IgD-negative memory B cell (primary cell): ENCODE measurements at regions not wholly inside any gene's neighbourhood (a gene's known extent, or its start where the extent isn't known, plus 50 kb on each side); places are given as distances from the start of the nearest gene placed in this dataset.

Experiments used
- H3K27ac Mint-ChIP-seq, 3 donors: one replicate each; pipeline ENCODE4 v1.8.0; 2020 to 2022; ENCODE audit warnings: mild to moderate bottlenecking in 3 of 3, mixed read lengths in 3 of 3, moderate library complexity in 1 of 3
- H3K27me3 Mint-ChIP-seq: one replicate; pipeline ENCODE4 v1.8.0; 2021; ENCODE audit warnings: mixed read lengths
- H3K36me3 Mint-ChIP-seq: one replicate; pipeline ENCODE4 v1.8.0; 2020; ENCODE audit warnings: mild to moderate bottlenecking, mixed read lengths
- H3K4me1 Mint-ChIP-seq, 3 donors: one replicate each; pipeline ENCODE4 v1.8.0; 2020 to 2022; ENCODE audit warnings: mixed read lengths in 3 of 3, mild to moderate bottlenecking in 1 of 3
- H3K4me3 Mint-ChIP-seq, 4 donors: one replicate each; pipeline ENCODE4 v1.8.0; 2020 to 2022; ENCODE audit warnings: mild to moderate bottlenecking in 4 of 4, mixed read lengths in 4 of 4, moderate library complexity in 3 of 4
- H3K9me3 Mint-ChIP-seq, 3 donors: one replicate each; pipeline ENCODE4 v1.8.0; 2020 to 2021; ENCODE audit warnings: mixed read lengths in 3 of 3, mild to moderate bottlenecking in 1 of 3

DNA sequence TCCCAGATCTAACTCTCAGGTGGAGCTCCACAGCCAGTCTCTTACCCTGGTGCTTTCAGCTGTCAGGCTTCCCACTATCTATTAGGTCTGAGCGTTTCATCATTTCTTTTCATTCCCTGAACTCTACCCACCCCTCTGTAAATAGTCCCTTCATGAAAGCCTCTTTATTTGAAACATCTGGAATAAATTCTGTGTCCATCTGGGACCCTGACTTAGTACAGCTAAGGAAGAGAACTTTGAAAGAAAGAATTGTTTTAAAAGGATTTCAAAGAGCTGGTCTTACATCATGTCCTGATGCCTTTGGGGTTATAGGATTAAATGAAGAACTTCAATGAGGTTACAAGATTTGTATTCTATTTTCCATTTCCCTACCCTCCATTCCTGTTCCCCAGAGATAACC, 388.5 kb upstream of the CA10 start:
- H3K9me3 Mint-ChIP-seq, result peaks cover 2 to 10% (median 4%) of the 10 kb centered on the region in 3 donors
- no peak overlapping the region for H3K27ac Mint-ChIP-seq
- no peaks in the 10 kb centered on the region for H3K36me3 Mint-ChIP-seq
- no peak overlapping the region for H3K4me3 Mint-ChIP-seq
- H3K4me1 Mint-ChIP-seq, result no peaks in the 10 kb centered on the region
- no peaks in the 10 kb centered on the region for H3K27me3 Mint-ChIP-seq

DNA sequence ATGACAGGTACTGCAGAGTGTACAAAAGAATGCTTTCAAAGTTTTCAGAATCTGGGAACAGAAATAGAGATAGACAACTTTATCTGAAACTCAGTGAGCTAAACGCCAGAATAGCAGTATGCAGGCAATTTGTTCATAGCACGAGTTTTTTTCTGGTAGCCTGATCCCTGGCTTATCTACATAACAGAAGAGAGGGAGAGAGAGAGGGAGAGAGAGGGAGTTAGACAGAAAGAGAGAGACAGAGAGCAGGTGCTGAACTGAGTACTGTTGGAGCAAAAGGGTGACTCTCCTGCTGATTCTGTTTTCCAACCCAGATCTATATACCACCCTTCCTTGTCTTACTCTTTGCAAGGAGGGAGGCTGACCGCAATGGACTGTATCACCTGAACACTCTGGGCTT, 388.0 kb upstream of the CA10 start:
- no peaks in the 10 kb centered on the region for H3K4me1 Mint-ChIP-seq
- no peaks in the 10 kb centered on the region for H3K27me3 Mint-ChIP-seq
- peaks cover 1 to 10% (median 3%) of the 10 kb centered on the region in 3 donors for H3K9me3 Mint-ChIP-seq
- H3K4me3 Mint-ChIP-seq, result no peak overlapping the region
- H3K36me3 Mint-ChIP-seq, result no peaks in the 10 kb centered on the region
- H3K27ac Mint-ChIP-seq, result no peak overlapping the region

DNA sequence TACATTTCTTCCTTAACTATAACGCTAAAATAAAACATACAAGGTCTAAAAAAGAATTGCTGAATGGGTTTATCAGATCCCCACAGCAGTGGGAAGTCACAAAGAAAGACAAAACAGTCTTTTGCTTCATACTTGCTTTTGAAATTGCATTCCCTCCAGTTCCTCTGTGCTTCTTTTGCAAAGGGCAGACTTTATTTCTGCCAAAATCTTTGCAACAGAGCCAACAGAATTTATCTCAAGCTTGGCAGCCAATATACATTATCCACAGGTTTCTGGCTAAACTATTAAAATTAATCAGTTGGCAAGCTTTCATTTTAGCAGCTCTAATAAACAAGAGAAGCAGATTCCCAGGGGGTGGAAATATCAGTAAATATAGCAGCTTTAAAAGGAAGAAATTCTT, 378.9 kb upstream of the CA10 start:
- Mint-ChIP-seq H3K4me3 (no peak overlapping the region), H3K9me3 (peaks cover 2 to 6% (median 6%) of the 10 kb centered on the region in 3 donors), H3K36me3 (no peaks in the 10 kb centered on the region), H3K27me3 (no peaks in the 10 kb centered on the region), H3K4me1 (no peaks in the 10 kb centered on the region), H3K27ac (no peak overlapping the region)

DNA sequence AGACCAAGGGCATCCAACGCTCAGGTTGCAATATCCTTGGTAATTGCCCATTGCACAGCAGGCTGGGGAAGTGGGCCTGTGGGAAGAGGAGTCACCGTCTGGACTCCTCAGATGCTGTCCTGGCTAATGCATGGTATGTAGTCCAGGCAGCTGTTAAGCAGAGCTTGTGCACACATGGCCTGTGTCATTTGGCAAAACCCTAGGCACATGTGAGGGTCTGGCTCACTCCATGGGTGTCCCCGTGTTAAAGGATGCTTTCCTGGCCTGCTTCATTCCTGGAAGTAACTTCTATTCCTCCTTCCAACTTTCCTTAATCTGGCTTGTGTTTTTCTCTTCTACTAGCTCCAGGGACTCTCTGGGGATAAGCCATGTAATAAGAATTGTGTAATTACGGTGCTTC, 378.0 kb upstream of the CA10 start:
- Mint-ChIP-seq H3K36me3 (no peaks in the 10 kb centered on the region), H3K9me3 (peaks cover 2 to 6% (median 4%) of the 10 kb centered on the region in 3 donors), H3K4me1 (no peaks in the 10 kb centered on the region), H3K4me3 (no peak overlapping the region), H3K27me3 (no peaks in the 10 kb centered on the region), H3K27ac (no peak overlapping the region)

DNA sequence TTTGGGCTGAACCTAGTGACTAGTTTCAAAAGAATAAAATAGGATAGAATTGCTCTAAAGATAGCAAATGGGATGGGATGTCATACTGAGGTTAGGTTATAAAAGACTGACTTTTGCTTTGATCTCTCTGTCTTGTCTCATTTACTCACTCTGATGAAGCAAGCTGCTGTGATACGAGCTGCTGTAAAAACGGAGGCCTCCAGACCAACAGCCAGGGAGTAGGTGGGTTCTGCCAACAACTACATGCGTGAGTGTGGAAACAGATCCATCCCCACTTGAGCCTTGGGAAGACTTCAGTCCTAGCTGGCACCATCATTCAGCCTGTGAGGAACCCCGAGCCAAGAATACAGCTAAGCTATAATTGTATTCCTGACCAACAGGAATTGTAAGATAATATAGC, 373.9 kb upstream of the CA10 start:
- no peak overlapping the region for H3K27ac Mint-ChIP-seq
- H3K27me3 Mint-ChIP-seq, result no peaks in the 10 kb centered on the region
- H3K4me3 Mint-ChIP-seq, result no peak overlapping the region
- H3K9me3 Mint-ChIP-seq, result peaks cover 0 to 2% (median 1%) of the 10 kb centered on the region in 3 donors
- no peaks in the 10 kb centered on the region for H3K4me1 Mint-ChIP-seq
- H3K36me3 Mint-ChIP-seq, result no peaks in the 10 kb centered on the region

DNA sequence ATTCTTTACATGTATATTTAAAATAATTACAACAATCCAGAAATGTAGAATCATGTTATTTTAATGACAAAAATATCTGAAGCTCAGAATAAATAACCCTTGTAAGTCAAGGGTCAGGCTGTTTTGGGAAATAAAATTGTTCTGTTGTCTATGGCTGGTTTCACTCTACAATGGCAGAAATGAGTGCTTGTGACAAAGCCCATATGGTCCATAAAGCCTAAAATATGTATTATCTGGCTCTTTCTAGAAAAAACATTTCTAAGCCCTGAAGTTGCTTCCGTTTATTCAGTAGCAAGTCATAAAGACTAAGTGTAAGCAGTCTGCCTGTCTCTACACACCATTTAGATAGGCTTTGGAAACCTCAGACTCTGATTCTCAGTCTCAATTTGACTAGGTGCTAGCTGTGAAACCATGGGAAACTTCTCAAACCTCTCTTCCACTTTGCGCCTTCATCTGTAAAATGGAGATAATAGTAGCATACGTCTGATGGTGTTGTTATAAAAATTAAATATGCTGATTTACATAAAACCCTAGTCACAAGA, 365.7 kb upstream of the CA10 start:
- H3K27me3 Mint-ChIP-seq, result no peaks in the 10 kb centered on the region
- H3K27ac Mint-ChIP-seq, result no peak overlapping the region
- H3K36me3 Mint-ChIP-seq, result no peaks in the 10 kb centered on the region
- H3K9me3 Mint-ChIP-seq, result peaks cover 2 to 13% (median 2%) of the 10 kb centered on the region in 3 donors
- H3K4me3 Mint-ChIP-seq, result no peak overlapping the region
- no peaks in the 10 kb centered on the region for H3K4me1 Mint-ChIP-seq

DNA sequence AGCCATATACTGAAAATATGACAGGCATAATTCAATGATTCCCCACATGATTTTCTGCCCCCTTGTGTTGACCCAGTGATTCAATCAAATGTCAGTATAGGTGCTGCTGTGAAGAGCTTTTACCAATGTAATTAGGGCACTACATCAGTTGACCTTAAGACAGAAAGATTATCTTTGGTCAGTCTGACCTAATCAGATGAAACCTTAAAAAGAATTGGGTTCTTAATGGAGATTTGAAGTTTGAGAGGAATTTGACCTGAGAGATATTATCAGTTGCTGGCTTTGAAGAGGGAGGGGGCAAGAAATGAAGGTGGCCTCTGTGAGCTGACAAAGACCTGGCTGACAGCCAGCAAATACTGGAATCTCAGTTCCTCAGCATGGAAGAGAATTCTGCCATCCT, 358.7 kb upstream of the CA10 start:
- Mint-ChIP-seq H3K27me3 (no peaks in the 10 kb centered on the region), H3K36me3 (no peaks in the 10 kb centered on the region), H3K4me3 (no peak overlapping the region), H3K27ac (no peak overlapping the region), H3K9me3 (peaks cover 0 to 3% (median 2%) of the 10 kb centered on the region in 3 donors), H3K4me1 (no peaks in the 10 kb centered on the region)

DNA sequence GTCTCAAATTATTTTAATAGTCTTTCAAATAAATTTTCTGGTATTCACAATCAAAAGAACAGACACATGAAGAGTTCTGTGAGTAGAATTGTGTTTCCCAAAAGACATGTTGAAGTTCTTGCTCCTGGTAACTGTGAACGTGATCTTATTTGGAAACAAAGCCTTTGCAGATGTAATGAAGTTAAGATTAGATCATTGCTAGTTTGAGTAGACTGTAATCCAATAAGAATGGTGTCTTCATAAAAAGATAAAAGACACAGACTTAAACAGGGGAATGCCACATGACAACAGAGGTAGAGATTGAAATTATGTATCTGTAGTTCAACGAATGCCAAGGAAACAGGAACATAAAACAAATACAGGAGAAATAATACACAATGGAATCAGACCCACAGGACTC, 357.4 kb upstream of the CA10 start:
- no peak overlapping the region for H3K4me3 Mint-ChIP-seq
- H3K4me1 Mint-ChIP-seq, result no peaks in the 10 kb centered on the region
- H3K36me3 Mint-ChIP-seq, result no peaks in the 10 kb centered on the region
- H3K9me3 Mint-ChIP-seq, result peaks cover 0 to 8% (median 2%) of the 10 kb centered on the region in 3 donors
- no peak overlapping the region for H3K27ac Mint-ChIP-seq
- no peaks in the 10 kb centered on the region for H3K27me3 Mint-ChIP-seq

DNA sequence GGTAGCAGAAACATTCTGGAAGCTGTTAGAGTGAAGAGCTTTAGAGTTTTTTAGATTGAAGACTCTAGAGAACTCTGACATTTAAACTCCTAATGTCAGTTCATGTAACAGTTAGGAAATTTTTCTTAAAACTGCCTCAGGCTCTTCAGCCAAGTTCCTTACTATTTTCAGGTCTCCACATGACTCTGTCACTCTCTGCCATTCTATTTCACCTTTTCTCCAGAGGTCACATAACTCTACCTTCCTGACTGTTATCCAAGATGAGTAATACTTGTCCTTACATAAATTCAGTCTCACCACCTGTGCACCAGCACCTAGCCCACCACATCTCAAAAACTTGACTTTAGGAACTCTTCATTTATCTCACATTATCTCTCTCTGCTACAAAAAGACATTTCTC, 347.1 kb upstream of the CA10 start:
- H3K27me3 Mint-ChIP-seq, result no peaks in the 10 kb centered on the region
- H3K4me1 Mint-ChIP-seq, result no peaks in the 10 kb centered on the region
- no peak overlapping the region for H3K27ac Mint-ChIP-seq
- peaks cover 0 to 14% (median 3%) of the 10 kb centered on the region in 3 donors for H3K9me3 Mint-ChIP-seq
- no peak overlapping the region for H3K4me3 Mint-ChIP-seq
- H3K36me3 Mint-ChIP-seq, result no peaks in the 10 kb centered on the region

DNA sequence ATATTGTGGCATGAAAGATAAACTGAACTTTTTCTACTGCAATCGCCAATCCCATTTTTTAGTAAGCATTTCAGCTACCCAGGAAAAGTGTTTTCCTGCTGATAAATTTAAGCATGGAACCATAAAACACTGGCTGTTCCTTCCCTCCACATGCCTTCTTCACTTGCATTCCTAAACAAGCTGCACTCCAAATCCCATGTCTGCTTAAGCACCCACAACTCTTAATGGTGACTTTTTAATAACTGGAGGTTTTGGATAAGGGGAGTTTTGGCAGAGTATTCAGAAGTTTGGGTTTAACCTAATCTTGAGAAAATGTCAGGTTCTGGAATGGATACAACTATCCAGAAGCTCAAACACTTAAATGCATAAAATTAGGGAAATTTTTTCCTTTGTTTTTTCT, 345.6 kb upstream of the CA10 start:
- Mint-ChIP-seq H3K27ac (no peak overlapping the region), H3K27me3 (no peaks in the 10 kb centered on the region)

DNA sequence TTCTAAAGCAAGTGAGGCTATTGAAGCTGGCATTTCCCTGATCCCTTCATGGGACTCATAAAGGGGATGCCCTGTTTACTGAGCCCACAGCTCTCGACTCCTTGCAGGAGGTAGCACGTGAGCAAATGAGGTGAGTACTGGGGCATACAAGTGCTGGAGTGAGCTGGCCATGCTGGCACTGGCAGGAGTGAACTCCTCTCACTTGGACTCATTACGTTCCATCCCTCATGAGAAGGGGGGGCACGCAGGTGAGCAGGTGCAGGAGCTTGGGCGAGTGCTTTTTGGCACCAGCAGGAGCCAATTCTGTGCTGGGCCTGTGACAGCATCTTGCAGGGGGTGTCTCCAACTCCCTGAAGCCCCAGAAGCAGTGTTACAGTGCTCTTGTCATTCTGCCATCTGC, 337.1 kb upstream of the CA10 start:
- no peaks in the 10 kb centered on the region for H3K27me3 Mint-ChIP-seq
- H3K4me3 Mint-ChIP-seq, result no peak overlapping the region
- no peaks in the 10 kb centered on the region for H3K36me3 Mint-ChIP-seq
- H3K9me3 Mint-ChIP-seq, result peaks cover 0 to 8% (median 3%) of the 10 kb centered on the region in 3 donors
- no peaks in the 10 kb centered on the region for H3K4me1 Mint-ChIP-seq
- H3K27ac Mint-ChIP-seq, result no peak overlapping the region

More for the DNA sequence above, 345.6 kb upstream of the CA10 start:
- H3K4me3 Mint-ChIP-seq, result no peak overlapping the region
- H3K36me3 Mint-ChIP-seq, result no peaks in the 10 kb centered on the region
- H3K4me1 Mint-ChIP-seq, result no peaks in the 10 kb centered on the region
- H3K9me3 Mint-ChIP-seq, result peaks cover 0 to 9% (median 3%) of the 10 kb centered on the region in 3 donors

DNA sequence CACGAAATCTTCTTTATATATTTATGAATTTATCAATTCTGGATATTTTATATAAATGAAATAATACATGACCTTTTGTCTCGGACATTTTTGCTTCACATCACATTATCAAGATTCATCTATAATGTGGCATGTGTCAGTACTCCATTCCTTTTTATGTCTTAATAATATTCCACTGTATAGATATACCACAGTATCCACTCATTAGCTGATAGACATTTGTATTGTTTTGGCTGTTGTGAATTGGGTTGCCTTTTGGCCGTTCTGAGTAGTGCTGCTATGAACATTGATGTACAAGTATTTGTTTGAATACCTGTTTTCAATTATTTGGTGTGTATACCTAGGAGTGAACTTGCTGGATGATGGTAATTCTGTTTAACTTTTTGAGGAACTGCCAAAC, 323.8 kb upstream of the CA10 start:
- H3K4me1 Mint-ChIP-seq, result peaks cover 0 to 2% (median 0%) of the 10 kb centered on the region in 3 donors
- no peaks in the 10 kb centered on the region for H3K27me3 Mint-ChIP-seq
- peaks cover 4 to 13% (median 9%) of the 10 kb centered on the region in 3 donors for H3K9me3 Mint-ChIP-seq
- no peak overlapping the region for H3K27ac Mint-ChIP-seq
- H3K4me3 Mint-ChIP-seq, result no peak overlapping the region
- H3K36me3 Mint-ChIP-seq, result peaks cover 1% of the 10 kb centered on the region

DNA sequence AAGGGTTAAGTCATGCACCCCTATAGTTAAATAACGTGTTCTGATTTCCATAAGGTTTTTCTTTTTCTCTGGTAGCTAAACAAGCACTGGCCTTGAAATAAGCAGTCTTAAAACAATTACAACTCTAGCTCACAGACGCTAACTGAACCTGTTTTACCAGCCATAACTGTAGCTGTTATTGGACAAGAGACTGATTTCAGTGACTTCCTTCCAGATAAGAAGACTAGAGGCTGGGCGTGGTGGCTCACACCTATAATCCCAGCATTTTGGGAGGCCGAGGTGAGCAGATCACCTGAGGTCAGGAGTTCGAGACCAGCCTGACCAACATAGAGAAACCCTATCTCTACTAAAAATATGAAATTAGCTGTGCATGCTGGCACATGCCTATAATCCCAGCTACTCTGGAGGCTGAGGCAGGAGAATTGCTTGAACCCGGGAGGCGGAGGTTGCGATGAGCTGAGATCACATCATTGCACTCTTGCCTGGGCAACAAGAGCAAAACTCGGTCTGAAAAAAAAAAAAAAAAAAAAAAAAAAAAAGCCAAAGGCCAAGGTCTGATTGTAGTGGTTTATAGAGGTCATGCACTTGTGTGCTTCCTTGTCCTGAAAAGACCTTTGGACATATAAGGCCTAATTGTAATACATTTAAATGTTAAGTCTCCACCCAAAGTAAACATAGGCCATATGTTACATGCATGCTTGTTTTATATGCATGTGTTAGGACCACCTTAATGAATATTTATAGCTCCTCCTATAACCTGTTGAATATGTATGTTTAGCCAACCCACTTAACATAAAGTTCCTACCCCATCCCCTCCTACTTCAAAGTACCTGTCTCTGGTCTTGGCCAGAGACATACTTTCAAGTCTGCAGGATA, 319.5 kb upstream of the CA10 start:
- Mint-ChIP-seq H3K27ac (no peak overlapping the region), H3K9me3 (peaks cover 2 to 11% (median 4%) of the 10 kb centered on the region in 3 donors), H3K36me3 (peaks cover 1% of the 10 kb centered on the region), H3K27me3 (no peaks in the 10 kb centered on the region), H3K4me1 (peaks cover 0 to 2% (median 0%) of the 10 kb centered on the region in 3 donors), H3K4me3 (no peak overlapping the region)

DNA sequence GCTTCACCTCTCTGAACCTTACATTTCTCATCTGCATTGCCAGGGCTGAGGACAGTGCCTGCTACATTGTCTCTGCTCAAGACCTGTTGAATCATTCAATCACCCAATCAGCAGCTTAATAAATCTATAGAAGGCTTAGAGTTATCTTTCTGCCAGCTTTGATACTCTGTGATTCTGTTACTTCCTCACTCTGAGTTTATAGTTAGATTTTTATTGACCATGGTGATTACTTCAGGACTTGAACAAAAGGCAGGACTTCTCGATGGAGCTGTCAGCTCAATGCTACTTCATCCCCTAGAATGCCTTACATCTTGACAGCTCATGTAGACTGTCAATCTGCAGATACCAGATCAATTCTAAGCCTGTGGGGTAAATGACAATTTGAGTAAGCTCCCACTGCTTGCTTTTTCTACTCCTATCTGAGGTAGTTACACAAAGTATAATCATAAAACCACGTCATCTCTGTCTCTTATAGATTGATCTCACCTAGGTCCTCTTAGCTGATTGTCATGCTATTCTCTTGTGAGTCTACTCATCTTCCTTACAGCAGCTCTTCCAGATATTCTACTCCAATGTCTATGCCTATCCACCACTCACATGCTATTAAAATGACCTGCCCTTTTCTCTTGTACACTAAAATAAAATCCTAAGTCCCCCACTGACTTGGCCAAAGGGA, 318.3 kb upstream of the CA10 start:
- Mint-ChIP-seq H3K4me3 (no peak overlapping the region), H3K27ac (no peak overlapping the region), H3K9me3 (peaks cover 2 to 9% (median 4%) of the 10 kb centered on the region in 3 donors), H3K27me3 (no peaks in the 10 kb centered on the region), H3K4me1 (peaks cover 0 to 2% (median 0%) of the 10 kb centered on the region in 3 donors), H3K36me3 (peaks cover 1% of the 10 kb centered on the region)

DNA sequence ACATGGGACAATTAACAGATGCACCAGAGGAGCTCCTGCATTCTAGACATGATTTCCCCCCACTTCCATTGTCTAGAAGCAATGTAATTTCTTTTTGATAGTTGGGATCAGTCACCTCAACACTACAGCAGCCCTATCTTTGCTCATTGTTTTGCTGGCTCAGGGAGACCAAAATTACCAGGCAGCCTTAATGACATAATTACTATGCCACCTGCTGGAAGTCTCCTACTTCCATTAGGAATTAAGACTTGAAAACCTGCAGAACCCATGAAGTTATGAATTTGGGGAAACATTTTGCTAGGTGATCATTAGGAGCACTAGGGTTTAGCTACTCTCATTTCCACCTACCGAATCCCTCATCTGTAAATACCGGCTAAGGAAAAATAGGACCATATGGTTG, 312.0 kb upstream of the CA10 start:
- H3K27me3 Mint-ChIP-seq, result no peaks in the 10 kb centered on the region
- no peak overlapping the region for H3K27ac Mint-ChIP-seq
- peaks cover 0 to 10% (median 0%) of the 10 kb centered on the region in 3 donors for H3K9me3 Mint-ChIP-seq

More for the DNA sequence above, 312.0 kb upstream of the CA10 start:
- Mint-ChIP-seq H3K4me1 (no peaks in the 10 kb centered on the region), H3K36me3 (no peaks in the 10 kb centered on the region), H3K4me3 (no peak overlapping the region)
